HCT116 (cell line): ENCODE measurements at regions not wholly inside any gene's neighbourhood (a gene's known extent, or its start where the extent isn't known, plus 50 kb on each side); places are given as distances from the start of the nearest gene placed in this dataset.
"Not testable (repeated sequence)": the region's sequence is repeated elsewhere in the genome, so short reads cannot be mapped to it uniquely, and the experiment has no call there.

Experiments used
- ATAC-seq: fragments of 200-7000 bp; cut with Tn5 transposase; 2 replicates; pipeline ENCODE4 v1.9.1; 2020; ENCODE audit warnings: mild to moderate bottlenecking, moderate library complexity
- BruUV-seq: library from RNA; stranded (reverse); fragments of 400-500 nt; replicated peaks from 2 replicates; lab custom pipeline; 2021; lab: Mats Ljungman, UMichigan
- CTCF ChIA-PET: fragments of 300-600 bp; sonication (Branson Sonifier 250); formaldehyde crosslinking; loops from one replicate; lab custom pipeline; 2021; ENCODE audit warnings: antibody characterized with exemption; lab: Charles Lee
- POLR2A ChIA-PET: fragments of 300-600, 350-600 bp; sonication (Branson Sonifier 250); formaldehyde crosslinking; loops from one replicate; lab custom pipeline; 2021; ENCODE audit warnings: antibody characterized with exemption; lab: Charles Lee
- RAD21 ChIA-PET, 2 experiments: fragments of 300-600 bp; sonication (Branson Sonifier 250); formaldehyde crosslinking; loops; one replicate each; lab custom pipeline; 2023; ENCODE audit warnings: low total read pairs in 2 of 2; ENCODE audit not compliant: uncharacterized antibody in 2 of 2, unreplicated experiment in 2 of 2, low non-redundant PET in 1 of 2; lab: Charles Lee
- DNase-seq: peaks from one replicate; pipeline ENCODE4 v3.0.0-alpha.2; 2010; ENCODE audit warnings: low read depth, low spot score
- H2AFZ ChIP-seq: fragments of 200-600 bp; shearing (Covaris generic), sonication (generic); 2 replicates; pipeline ENCODE4 v1.6.1; 2017; ENCODE audit warnings: low read depth, mixed run types, mixed read lengths, antibody characterized with exemption, low read length; ENCODE audit not compliant: poor library complexity, severe bottlenecking
- H3K27ac ChIP-seq: 2 replicates; pipeline ENCODE4 v1.5.1; 2012; ENCODE audit warnings: low read depth, low read length
- H3K27me3 ChIP-seq: fragments of 200-600 bp; sonication (generic); 2 replicates; pipeline ENCODE4 v1.6.1; 2016; ENCODE audit warnings: mixed run types, low read length, mixed read lengths; ENCODE audit not compliant: insufficient read depth
- H3K36me3 ChIP-seq, 2 experiments: fragments of 200-500 bp in 1 of 2; fragments of 200-600 bp in 1 of 2; sonication (Bioruptor generic) in 1 of 2; sonication (generic) in 1 of 2; 2 replicates each; pipeline versions ENCODE4 v1.5.1 to v1.6.1; 2014 to 2016; ENCODE audit warnings: low read length in 2 of 2, inconsistent platforms in 1 of 2, mixed read lengths in 1 of 2, mixed run types in 1 of 2; ENCODE audit not compliant: insufficient read depth in 2 of 2, control insufficient read depth in 1 of 2
- H3K4me1 ChIP-seq, 2 experiments: fragments of 200-600 bp in 1 of 2; sonication (generic) in 1 of 2; 2 replicates each; pipeline versions ENCODE4 v1.5.1 to v1.6.1; 2012 to 2017; ENCODE audit warnings: low read length in 2 of 2, inconsistent platforms in 1 of 2, mild to moderate bottlenecking in 1 of 2, mixed read lengths in 1 of 2, mixed run types in 1 of 2, moderate library complexity in 1 of 2; ENCODE audit not compliant: insufficient read depth in 2 of 2, control insufficient read depth in 1 of 2
- H3K4me2 ChIP-seq: fragments of 200-600 bp; sonication (generic); 2 replicates; pipeline ENCODE4 v1.6.1; 2017; ENCODE audit warnings: mixed run types, low read length, mixed read lengths
- H3K4me3 ChIP-seq, 2 experiments: fragments of 200-600 bp in 1 of 2; sonication (generic) in 1 of 2; replicated peaks in 1 of 2; 2 replicates each; pipeline ENCODE4 v1.5.1; 2011 to 2016; ENCODE audit warnings: low read length in 2 of 2, control low read depth in 1 of 2, low read depth in 1 of 2, mild to moderate bottlenecking in 1 of 2, mixed read lengths in 1 of 2, mixed run types in 1 of 2
- H3K79me2 ChIP-seq: fragments of 200-600 bp; sonication (generic); 2 replicates; pipeline ENCODE4 v1.6.1; 2017; ENCODE audit warnings: mild to moderate bottlenecking, mixed run types, low read length, moderate library complexity, mixed read lengths; ENCODE audit not compliant: insufficient read depth
- H3K9ac ChIP-seq: fragments of 200-600 bp; sonication (generic); 2 replicates; pipeline ENCODE4 v1.6.1; 2016; ENCODE audit warnings: low read length, mixed read lengths
- H3K9me2 ChIP-seq: fragments of 200-600 bp; sonication (generic), shearing (Covaris generic); 2 replicates; pipeline ENCODE4 v1.6.1; 2017; ENCODE audit warnings: mixed run types, mild to moderate bottlenecking, moderate library complexity; ENCODE audit not compliant: insufficient read depth
- H3K9me3 ChIP-seq, 2 experiments: fragments of 200-500 bp in 1 of 2; fragments of 200-600 bp in 1 of 2; sonication (Bioruptor generic) in 1 of 2; sonication (generic) in 1 of 2; 2 replicates each; pipeline ENCODE4 v1.6.1; 2014 to 2017; ENCODE audit warnings: low read length in 2 of 2, mixed read lengths in 2 of 2, inconsistent platforms in 1 of 2, low read depth in 1 of 2, mild to moderate bottlenecking in 1 of 2, mixed run types in 1 of 2, moderate library complexity in 1 of 2; ENCODE audit not compliant: control insufficient read depth in 1 of 2, insufficient read depth in 1 of 2
- H4K20me1 ChIP-seq: fragments of 200-600 bp; sonication (generic), shearing (Covaris generic); 2 replicates; pipeline ENCODE4 v1.6.1; 2017; ENCODE audit warnings: mixed run types, mild to moderate bottlenecking, moderate library complexity; ENCODE audit not compliant: insufficient read depth
- ELF1 ChIP-seq: IDR thresholded peaks from 2 replicates; pipeline ENCODE4 v1.6.1; 2012; ENCODE audit warnings: low read depth, borderline replicate concordance
- JUND ChIP-seq: IDR thresholded peaks from 2 replicates; pipeline ENCODE4 v1.6.1; 2012
- POLR2A ChIP-seq: IDR thresholded peaks from 2 replicates; pipeline ENCODE4 v1.7.0; 2011; ENCODE audit warnings: borderline replicate concordance; ENCODE audit not compliant: insufficient read depth, insufficient read length; ENCODE audit errors: extremely low read depth
- REST ChIP-seq: IDR thresholded peaks from 2 replicates; pipeline ENCODE4 v1.6.1; 2012; ENCODE audit warnings: low read depth
- SP1 ChIP-seq: IDR thresholded peaks from 2 replicates; pipeline ENCODE4 v1.6.1; 2012; ENCODE audit warnings: low read depth
- SRF ChIP-seq: IDR thresholded peaks from 2 replicates; pipeline ENCODE4 v1.6.1; 2012; ENCODE audit warnings: low read depth
- TCF7L2 ChIP-seq: IDR thresholded peaks from 2 replicates; pipeline ENCODE4 v1.7.0; 2011; ENCODE audit warnings: borderline replicate concordance, inconsistent platforms; ENCODE audit not compliant: insufficient read depth, insufficient read length; ENCODE audit errors: extremely low read depth
- YY1 ChIP-seq: IDR thresholded peaks from 2 replicates; pipeline ENCODE4 v1.6.1; 2011; ENCODE audit warnings: low read length, low read depth, moderate library complexity, mild to moderate bottlenecking; ENCODE audit not compliant: insufficient replicate concordance; ENCODE audit errors: extremely low read depth
- ZBTB33 ChIP-seq: IDR thresholded peaks from 2 replicates; pipeline ENCODE4 v1.6.1; 2011; ENCODE audit warnings: mild to moderate bottlenecking, low read length, moderate library complexity; ENCODE audit not compliant: insufficient replicate concordance; ENCODE audit errors: extremely low read depth
- ZFX ChIP-seq: fragments of 450-650 bp; IDR thresholded peaks from 2 replicates; pipeline ENCODE4 v1.6.1; 2017
- ZNF274 ChIP-seq: fragments of 200-500 bp; sonication (Bioruptor generic); IDR thresholded peaks from 2 replicates; pipeline ENCODE4 v1.6.1; 2014; ENCODE audit warnings: mild to moderate bottlenecking, low read depth, low read length, inconsistent platforms
- intact Hi-C: fragments of 100-400 bp; cut with micrococcal nuclease; formaldehyde crosslinking; loops from 2 replicates; pipeline ENCODE4 v1.10.0; 2022
- TF ChIP-seq, protein P1 (sequence below), 3 experiments: fragments of 200-600 bp in 1 of 3; sonication (generic) in 1 of 3; IDR thresholded peaks in 2 of 3; conservative IDR thresholded peaks in 1 of 3; 2 replicates each; pipeline ENCODE4 v1.5.1; 2012 to 2017; ENCODE audit warnings: low read depth in 2 of 3, low read length in 2 of 3, antibody characterized with exemption in 1 of 3, borderline replicate concordance in 1 of 3, control low read depth in 1 of 3, mild to moderate bottlenecking in 1 of 3, mixed read lengths in 1 of 3, mixed run types in 1 of 3, moderate library complexity in 1 of 3; ENCODE audit not compliant: insufficient read depth in 1 of 3

DNA sequence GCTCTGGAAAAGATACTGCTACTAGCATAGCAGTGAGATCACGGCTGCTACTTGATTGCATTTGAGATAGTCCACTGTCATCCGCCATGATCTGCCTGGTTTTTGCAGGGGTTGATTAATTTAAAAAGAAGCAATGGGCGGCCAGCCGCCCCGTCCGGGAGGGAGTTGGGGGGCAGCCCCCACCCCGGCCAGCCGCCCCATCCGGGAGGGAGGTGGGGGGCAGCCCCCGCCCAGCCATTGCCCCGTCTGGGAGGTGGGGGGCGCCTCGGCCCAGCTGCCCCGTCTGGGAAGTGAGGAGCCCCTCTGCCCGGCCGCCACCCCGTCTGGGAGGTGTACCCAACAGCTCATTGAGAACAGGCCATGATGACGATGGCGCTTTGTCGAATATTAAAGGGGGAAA lies 81.3 kb upstream of the CMKLR1 start:
- DNase-seq, CTCF ChIA-PET, H4K20me1 ChIP-seq, H3K9ac ChIP-seq, ATAC-seq, H3K4me1 ChIP-seq, H3K9me3 ChIP-seq, H3K36me3 ChIP-seq, H3K79me2 ChIP-seq, H3K27me3 ChIP-seq, H3K9me2 ChIP-seq, H3K4me3 ChIP-seq, POLR2A ChIA-PET, intact Hi-C loops, H3K4me2 ChIP-seq, H3K27ac ChIP-seq, RAD21 ChIA-PET, H2AFZ ChIP-seq, BruUV-seq: not testable (repeated sequence)

DNA sequence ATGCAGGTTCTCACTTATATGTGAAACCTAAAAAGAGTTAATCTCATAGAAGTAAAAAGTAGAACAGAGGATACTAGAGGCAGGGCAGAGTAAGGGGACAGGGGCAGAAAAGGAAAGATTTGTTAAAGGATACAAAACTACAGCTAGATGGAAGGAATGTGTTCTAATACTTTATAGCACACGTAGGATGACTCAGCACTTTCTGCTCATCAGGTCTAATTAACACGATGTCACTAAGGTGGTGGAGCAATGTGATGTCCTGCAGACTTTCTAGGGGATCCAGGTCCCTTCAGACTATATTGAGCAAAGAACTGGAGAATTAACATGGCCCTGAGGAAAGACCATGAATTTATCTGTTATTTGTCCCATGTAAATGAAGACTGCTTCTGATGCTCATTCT lies 80.8 kb upstream of the CMKLR1 start:
- POLR2A ChIA-PET: no interaction called here
- BruUV-seq: no TSS peak
- intact Hi-C loops: no loop called here
- H3K4me3 ChIP-seq: no peak overlapping the region
- H3K79me2 ChIP-seq: no peaks in the 10 kb centered on the region
- H3K36me3 ChIP-seq: no peaks in the 10 kb centered on the region
- no peak overlapping the region for H2AFZ ChIP-seq
- H4K20me1 ChIP-seq: no peaks in the 10 kb centered on the region
- DNase-seq: no peak
- no peak overlapping the region for H3K9ac ChIP-seq
- H3K27me3 ChIP-seq: peaks cover 8% of the 10 kb centered on the region; the same call in 1 of the 2 replicates
- CTCF ChIA-PET: no interaction called here
- TF ChIP-seq ZBTB33 (no peak), TCF7L2 (no peak), YY1 (no peak), ZFX (no peak), REST (no peak), SRF (no peak), ZNF274 (no peak), SP1 (no peak), JUND (no peak), POLR2A (no peak), ELF1 (no peak)
- TF ChIP-seq, protein P1, sequence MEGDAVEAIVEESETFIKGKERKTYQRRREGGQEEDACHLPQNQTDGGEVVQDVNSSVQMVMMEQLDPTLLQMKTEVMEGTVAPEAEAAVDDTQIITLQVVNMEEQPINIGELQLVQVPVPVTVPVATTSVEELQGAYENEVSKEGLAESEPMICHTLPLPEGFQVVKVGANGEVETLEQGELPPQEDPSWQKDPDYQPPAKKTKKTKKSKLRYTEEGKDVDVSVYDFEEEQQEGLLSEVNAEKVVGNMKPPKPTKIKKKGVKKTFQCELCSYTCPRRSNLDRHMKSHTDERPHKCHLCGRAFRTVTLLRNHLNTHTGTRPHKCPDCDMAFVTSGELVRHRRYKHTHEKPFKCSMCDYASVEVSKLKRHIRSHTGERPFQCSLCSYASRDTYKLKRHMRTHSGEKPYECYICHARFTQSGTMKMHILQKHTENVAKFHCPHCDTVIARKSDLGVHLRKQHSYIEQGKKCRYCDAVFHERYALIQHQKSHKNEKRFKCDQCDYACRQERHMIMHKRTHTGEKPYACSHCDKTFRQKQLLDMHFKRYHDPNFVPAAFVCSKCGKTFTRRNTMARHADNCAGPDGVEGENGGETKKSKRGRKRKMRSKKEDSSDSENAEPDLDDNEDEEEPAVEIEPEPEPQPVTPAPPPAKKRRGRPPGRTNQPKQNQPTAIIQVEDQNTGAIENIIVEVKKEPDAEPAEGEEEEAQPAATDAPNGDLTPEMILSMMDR (IDR thresholded peaks at IDR 0.05 in 2 of 3, conservative IDR thresholded peaks at IDR 0.05 in 1 of 3; ENCODE audit: borderline replicate concordance in 1 of 3, insufficient read depth in 1 of 3, low read depth in 2 of 3, low read length in 2 of 3): no peak
- TF ChIP-seq, all 23 proteins: peak for 0
- ATAC-seq: no peak
- Histone ChIP-seq H3K4me1 (no peaks in the 10 kb centered on the region), H3K27ac (no peak overlapping the region), H3K9me3 (no peaks in the 10 kb centered on the region), H3K9me2 (no peaks in the 10 kb centered on the region), H3K4me2 (no peak overlapping the region)
- RAD21 ChIA-PET: no interaction called here
